ENCODE measurements at regions not wholly inside any gene's neighbourhood (a gene's known extent, or its start where the extent isn't known, plus 50 kb on each side); places are given as distances from the start of the nearest gene placed in this dataset.

GRCh38 chrX:113873056-113873455 is 710.8 kb upstream of the HTR2C start:
- Histone ChIP-seq H3K79me2 (replicated peaks; ENCODE audit: insufficient read depth) (no peaks in the 10 kb centered on the region), H3K4me1 (ENCODE audit: insufficient read depth) (no peaks in the 10 kb centered on the region), H4K20me1 (replicated peaks; ENCODE audit: insufficient read depth) (no peaks in the 10 kb centered on the region), H2AFZ (no peak overlapping the region), H3K4me2 (no peak overlapping the region), H3K27me3 (ENCODE audit: insufficient read depth) (no peaks in the 10 kb centered on the region), H3K27ac (ENCODE audit: low read depth) (no peak overlapping the region), H3K36me3 (ENCODE audit: insufficient read depth) (no peaks in the 10 kb centered on the region), H3K9me2 (ENCODE audit: insufficient read depth) (no peaks in the 10 kb centered on the region), H3K4me3 (no peak overlapping the region), H3F3A (replicated peaks; ENCODE audit: low read depth) (no peaks in the 10 kb centered on the region)
- DNase-seq (ENCODE audit: low spot score) (no peak), ATAC-seq (no peak)
- Mint-ChIP-seq H3K4me3 (no peak overlapping the region), H3K27me3 (ENCODE audit: insufficient read depth, low read depth, poor library complexity) (no peaks in the 10 kb centered on the region), H3K36me3 (ENCODE audit: low read depth) (peaks cover 12% of the 10 kb centered on the region; the same call in 2 of the 3 replicates), H3K9me3 (peaks cover 6% of the 10 kb centered on the region; the same call in 2 of the 3 replicates), H3K27ac (no peak overlapping the region), H3K4me1 (peaks cover 5% of the 10 kb centered on the region; the same call in 2 of the 3 replicates)
- TF ChIP-seq EZH2 (IDR thresholded peaks at IDR 0.05; ENCODE audit: low read depth, unreplicated experiment): no peak
- TF ChIP-seq, protein P1, sequence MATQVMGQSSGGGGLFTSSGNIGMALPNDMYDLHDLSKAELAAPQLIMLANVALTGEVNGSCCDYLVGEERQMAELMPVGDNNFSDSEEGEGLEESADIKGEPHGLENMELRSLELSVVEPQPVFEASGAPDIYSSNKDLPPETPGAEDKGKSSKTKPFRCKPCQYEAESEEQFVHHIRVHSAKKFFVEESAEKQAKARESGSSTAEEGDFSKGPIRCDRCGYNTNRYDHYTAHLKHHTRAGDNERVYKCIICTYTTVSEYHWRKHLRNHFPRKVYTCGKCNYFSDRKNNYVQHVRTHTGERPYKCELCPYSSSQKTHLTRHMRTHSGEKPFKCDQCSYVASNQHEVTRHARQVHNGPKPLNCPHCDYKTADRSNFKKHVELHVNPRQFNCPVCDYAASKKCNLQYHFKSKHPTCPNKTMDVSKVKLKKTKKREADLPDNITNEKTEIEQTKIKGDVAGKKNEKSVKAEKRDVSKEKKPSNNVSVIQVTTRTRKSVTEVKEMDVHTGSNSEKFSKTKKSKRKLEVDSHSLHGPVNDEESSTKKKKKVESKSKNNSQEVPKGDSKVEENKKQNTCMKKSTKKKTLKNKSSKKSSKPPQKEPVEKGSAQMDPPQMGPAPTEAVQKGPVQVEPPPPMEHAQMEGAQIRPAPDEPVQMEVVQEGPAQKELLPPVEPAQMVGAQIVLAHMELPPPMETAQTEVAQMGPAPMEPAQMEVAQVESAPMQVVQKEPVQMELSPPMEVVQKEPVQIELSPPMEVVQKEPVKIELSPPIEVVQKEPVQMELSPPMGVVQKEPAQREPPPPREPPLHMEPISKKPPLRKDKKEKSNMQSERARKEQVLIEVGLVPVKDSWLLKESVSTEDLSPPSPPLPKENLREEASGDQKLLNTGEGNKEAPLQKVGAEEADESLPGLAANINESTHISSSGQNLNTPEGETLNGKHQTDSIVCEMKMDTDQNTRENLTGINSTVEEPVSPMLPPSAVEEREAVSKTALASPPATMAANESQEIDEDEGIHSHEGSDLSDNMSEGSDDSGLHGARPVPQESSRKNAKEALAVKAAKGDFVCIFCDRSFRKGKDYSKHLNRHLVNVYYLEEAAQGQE (IDR thresholded peaks at IDR 0.05; ENCODE audit: unreplicated experiment): no peak

GRCh38 chrX:113868711-113869110 is 715.2 kb upstream of the HTR2C start:
- no peak overlapping the region for H3K4me3 Mint-ChIP-seq
- TF ChIP-seq ZNF331 (CRISPR knock-in tag; IDR thresholded peaks at IDR 0.05; ENCODE audit: low read depth): no peak
- TF ChIP-seq, protein P2, sequence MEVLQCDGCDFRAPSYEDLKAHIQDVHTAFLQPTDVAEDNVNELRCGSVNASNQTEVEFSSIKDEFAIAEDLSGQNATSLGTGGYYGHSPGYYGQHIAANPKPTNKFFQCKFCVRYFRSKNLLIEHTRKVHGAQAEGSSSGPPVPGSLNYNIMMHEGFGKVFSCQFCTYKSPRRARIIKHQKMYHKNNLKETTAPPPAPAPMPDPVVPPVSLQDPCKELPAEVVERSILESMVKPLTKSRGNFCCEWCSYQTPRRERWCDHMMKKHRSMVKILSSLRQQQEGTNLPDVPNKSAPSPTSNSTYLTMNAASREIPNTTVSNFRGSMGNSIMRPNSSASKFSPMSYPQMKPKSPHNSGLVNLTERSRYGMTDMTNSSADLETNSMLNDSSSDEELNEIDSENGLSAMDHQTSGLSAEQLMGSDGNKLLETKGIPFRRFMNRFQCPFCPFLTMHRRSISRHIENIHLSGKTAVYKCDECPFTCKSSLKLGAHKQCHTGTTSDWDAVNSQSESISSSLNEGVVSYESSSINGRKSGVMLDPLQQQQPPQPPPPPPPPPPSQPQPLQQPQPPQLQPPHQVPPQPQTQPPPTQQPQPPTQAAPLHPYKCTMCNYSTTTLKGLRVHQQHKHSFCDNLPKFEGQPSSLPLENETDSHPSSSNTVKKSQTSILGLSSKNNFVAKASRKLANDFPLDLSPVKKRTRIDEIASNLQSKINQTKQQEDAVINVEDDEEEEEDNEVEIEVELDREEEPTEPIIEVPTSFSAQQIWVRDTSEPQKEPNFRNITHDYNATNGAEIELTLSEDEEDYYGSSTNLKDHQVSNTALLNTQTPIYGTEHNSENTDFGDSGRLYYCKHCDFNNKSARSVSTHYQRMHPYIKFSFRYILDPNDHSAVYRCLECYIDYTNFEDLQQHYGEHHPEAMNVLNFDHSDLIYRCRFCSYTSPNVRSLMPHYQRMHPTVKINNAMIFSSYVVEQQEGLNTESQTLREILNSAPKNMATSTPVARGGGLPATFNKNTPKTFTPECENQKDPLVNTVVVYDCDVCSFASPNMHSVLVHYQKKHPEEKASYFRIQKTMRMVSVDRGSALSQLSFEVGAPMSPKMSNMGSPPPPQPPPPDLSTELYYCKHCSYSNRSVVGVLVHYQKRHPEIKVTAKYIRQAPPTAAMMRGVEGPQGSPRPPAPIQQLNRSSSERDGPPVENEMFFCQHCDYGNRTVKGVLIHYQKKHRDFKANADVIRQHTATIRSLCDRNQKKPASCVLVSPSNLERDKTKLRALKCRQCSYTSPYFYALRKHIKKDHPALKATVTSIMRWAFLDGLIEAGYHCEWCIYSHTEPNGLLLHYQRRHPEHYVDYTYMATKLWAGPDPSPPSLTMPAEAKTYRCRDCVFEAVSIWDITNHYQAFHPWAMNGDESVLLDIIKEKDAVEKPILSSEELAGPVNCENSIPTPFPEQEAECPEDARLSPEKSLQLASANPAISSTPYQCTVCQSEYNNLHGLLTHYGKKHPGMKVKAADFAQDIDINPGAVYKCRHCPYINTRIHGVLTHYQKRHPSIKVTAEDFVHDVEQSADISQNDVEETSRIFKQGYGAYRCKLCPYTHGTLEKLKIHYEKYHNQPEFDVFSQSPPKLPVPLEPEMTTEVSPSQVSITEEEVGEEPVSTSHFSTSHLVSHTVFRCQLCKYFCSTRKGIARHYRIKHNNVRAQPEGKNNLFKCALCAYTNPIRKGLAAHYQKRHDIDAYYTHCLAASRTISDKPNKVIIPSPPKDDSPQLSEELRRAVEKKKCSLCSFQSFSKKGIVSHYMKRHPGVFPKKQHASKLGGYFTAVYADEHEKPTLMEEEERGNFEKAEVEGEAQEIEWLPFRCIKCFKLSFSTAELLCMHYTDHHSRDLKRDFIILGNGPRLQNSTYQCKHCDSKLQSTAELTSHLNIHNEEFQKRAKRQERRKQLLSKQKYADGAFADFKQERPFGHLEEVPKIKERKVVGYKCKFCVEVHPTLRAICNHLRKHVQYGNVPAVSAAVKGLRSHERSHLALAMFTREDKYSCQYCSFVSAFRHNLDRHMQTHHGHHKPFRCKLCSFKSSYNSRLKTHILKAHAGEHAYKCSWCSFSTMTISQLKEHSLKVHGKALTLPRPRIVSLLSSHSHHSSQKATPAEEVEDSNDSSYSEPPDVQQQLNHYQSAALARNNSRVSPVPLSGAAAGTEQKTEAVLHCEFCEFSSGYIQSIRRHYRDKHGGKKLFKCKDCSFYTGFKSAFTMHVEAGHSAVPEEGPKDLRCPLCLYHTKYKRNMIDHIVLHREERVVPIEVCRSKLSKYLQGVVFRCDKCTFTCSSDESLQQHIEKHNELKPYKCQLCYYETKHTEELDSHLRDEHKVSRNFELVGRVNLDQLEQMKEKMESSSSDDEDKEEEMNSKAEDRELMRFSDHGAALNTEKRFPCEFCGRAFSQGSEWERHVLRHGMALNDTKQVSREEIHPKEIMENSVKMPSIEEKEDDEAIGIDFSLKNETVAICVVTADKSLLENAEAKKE (CRISPR knock-in tag; IDR thresholded peaks at IDR 0.05): no peak
- TF ChIP-seq, protein P3, sequence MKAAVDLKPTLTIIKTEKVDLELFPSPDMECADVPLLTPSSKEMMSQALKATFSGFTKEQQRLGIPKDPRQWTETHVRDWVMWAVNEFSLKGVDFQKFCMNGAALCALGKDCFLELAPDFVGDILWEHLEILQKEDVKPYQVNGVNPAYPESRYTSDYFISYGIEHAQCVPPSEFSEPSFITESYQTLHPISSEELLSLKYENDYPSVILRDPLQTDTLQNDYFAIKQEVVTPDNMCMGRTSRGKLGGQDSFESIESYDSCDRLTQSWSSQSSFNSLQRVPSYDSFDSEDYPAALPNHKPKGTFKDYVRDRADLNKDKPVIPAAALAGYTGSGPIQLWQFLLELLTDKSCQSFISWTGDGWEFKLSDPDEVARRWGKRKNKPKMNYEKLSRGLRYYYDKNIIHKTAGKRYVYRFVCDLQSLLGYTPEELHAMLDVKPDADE (IDR thresholded peaks at IDR 0.05): no peak
- no peak for TF ChIP-seq EZH2 (IDR thresholded peaks at IDR 0.05; ENCODE audit: low read depth, unreplicated experiment)
- TF ChIP-seq, protein P1 (IDR thresholded peaks at IDR 0.05; ENCODE audit: unreplicated experiment): no peak

More at GRCh38 chrX:113868711-113869110, 715.2 kb upstream of the HTR2C start:
- H3K36me3 ChIP-seq (ENCODE audit: insufficient read depth): no peaks in the 10 kb centered on the region
- no peak overlapping the region for H3K27ac Mint-ChIP-seq
- no peak overlapping the region for H2AFZ ChIP-seq
- ATAC-seq (no peak), DNase-seq (ENCODE audit: low spot score) (no peak)
- no peaks in the 10 kb centered on the region for H3F3A ChIP-seq (replicated peaks; ENCODE audit: low read depth)
- no peaks in the 10 kb centered on the region for H3K79me2 ChIP-seq (replicated peaks; ENCODE audit: insufficient read depth)
- no peaks in the 10 kb centered on the region for H3K9me2 ChIP-seq (ENCODE audit: insufficient read depth)
- no peaks in the 10 kb centered on the region for H4K20me1 ChIP-seq (replicated peaks; ENCODE audit: insufficient read depth)
- no peaks in the 10 kb centered on the region for H3K27me3 Mint-ChIP-seq (ENCODE audit: insufficient read depth, low read depth, poor library complexity)
- H3K4me3 ChIP-seq: no peak overlapping the region
- H3K4me2 ChIP-seq: no peak overlapping the region
- peaks cover 12% of the 10 kb centered on the region; the same call in 2 of the 3 replicates for H3K36me3 Mint-ChIP-seq (ENCODE audit: low read depth)
- H3K9me3 Mint-ChIP-seq: peaks cover 6% of the 10 kb centered on the region; the same call in 2 of the 3 replicates
- peaks cover 6% of the 10 kb centered on the region; the same call in 2 of the 3 replicates for H3K4me1 Mint-ChIP-seq
- no peaks in the 10 kb centered on the region for H3K4me1 ChIP-seq (ENCODE audit: insufficient read depth)
- no peak overlapping the region for H3K27ac ChIP-seq (ENCODE audit: low read depth)
- H3K27me3 ChIP-seq (ENCODE audit: insufficient read depth): no peaks in the 10 kb centered on the region

Measured in GM23338 (cell line).